ENCODE measurements at regions not wholly inside any gene's neighbourhood (a gene's known extent, or its start where the extent isn't known, plus 50 kb on each side); places are given as distances from the start of the nearest gene placed in this dataset.

GRCh38 chr7:131015657-131015958 lies 281.6 kb upstream of the KLF14 start:
- Histone ChIP-seq H3K9me3 (no peaks in the 10 kb centered on the region), H3K36me3 (no peaks in the 10 kb centered on the region), H3K27me3 (no peaks in the 10 kb centered on the region), H3K4me1 (peaks cover 84 to 100% (median 99%) of the 10 kb centered on the region in 4 donors), H3K4me3 (no peak overlapping the region), H3K27ac (replicated peaks in 1 of 4) (peak overlapping the region in 3 of 4 donors; percentile 1 to 33 (median 12))
- TF ChIP-seq, protein P1, sequence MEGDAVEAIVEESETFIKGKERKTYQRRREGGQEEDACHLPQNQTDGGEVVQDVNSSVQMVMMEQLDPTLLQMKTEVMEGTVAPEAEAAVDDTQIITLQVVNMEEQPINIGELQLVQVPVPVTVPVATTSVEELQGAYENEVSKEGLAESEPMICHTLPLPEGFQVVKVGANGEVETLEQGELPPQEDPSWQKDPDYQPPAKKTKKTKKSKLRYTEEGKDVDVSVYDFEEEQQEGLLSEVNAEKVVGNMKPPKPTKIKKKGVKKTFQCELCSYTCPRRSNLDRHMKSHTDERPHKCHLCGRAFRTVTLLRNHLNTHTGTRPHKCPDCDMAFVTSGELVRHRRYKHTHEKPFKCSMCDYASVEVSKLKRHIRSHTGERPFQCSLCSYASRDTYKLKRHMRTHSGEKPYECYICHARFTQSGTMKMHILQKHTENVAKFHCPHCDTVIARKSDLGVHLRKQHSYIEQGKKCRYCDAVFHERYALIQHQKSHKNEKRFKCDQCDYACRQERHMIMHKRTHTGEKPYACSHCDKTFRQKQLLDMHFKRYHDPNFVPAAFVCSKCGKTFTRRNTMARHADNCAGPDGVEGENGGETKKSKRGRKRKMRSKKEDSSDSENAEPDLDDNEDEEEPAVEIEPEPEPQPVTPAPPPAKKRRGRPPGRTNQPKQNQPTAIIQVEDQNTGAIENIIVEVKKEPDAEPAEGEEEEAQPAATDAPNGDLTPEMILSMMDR (IDR thresholded peaks at IDR 0.05), result no peak
- TF ChIP-seq POLR2AphosphoS5 (IDR thresholded peaks at IDR 0.05) (no peak), EP300 (IDR thresholded peaks at IDR 0.05) (no peak), POLR2A (IDR thresholded peaks at IDR 0.05; ENCODE audit: low read depth) (no peak)
- WGBS, result 70% methylated on average over 3 of the region's 3 CpGs
- no peak for DNase-seq (ENCODE audit: extremely low spot score)
- intact Hi-C loops (cut with DNase I), result no loop called here

- intact Hi-C loops (cut with DNase I), result no loop called here
- H3K4me1 ChIP-seq, result peaks cover 84 to 100% (median 99%) of the 10 kb centered on the region in 4 donors
- peak overlapping the region in 2 of 4 donors; percentile 30 to 32 for H3K27ac ChIP-seq (replicated peaks in 1 of 4)
- no peaks in the 10 kb centered on the region for H3K27me3 ChIP-seq
- no peaks in the 10 kb centered on the region for H3K9me3 ChIP-seq
- TF ChIP-seq EP300 (IDR thresholded peaks at IDR 0.05) (no peak), POLR2AphosphoS5 (IDR thresholded peaks at IDR 0.05) (no peak), POLR2A (IDR thresholded peaks at IDR 0.05; ENCODE audit: low read depth) (no peak)
- TF ChIP-seq, protein P1 (IDR thresholded peaks at IDR 0.05), result no peak
- no peak for DNase-seq (ENCODE audit: extremely low spot score)
- 100% methylated on average over 1 of the region's 1 CpG for WGBS
- H3K4me3 ChIP-seq, result no peak overlapping the region
- H3K36me3 ChIP-seq, result peaks cover 0 to 3% (median under 1%) of the 10 kb centered on the region in 4 donors
Observed at GRCh38 chr7:131016230-131016629, 282.2 kb upstream of the KLF14 start.

DNA sequence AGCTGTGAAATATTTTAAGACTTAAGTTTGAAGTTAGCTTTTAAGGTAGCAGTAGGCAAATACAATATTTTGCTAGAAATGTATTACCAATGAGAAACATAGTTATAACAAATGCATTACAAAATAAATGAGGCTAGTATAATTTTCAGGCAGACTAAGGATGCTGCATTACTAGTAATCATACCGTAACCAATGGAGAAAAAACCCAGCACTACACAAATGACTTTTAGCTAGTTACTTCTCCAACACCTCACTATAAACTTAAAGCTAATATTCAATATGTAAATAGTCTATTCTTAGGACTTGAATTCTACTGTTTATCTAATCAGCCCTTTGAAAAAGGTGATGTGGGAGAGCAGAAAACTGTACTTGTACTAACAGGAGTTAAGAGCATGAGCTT lies 285.3 kb upstream of the KLF14 start:
- Histone ChIP-seq H3K9me3 (no peaks in the 10 kb centered on the region), H3K4me1 (peaks cover 64 to 94% (median 87%) of the 10 kb centered on the region in 4 donors), H3K36me3 (peaks cover 0 to 19% (median 10%) of the 10 kb centered on the region in 4 donors), H3K27ac (replicated peaks in 1 of 4) (no peak overlapping the region), H3K27me3 (no peaks in the 10 kb centered on the region), H3K4me3 (no peak overlapping the region)
- 77% methylated on average over 1 of the region's 1 CpG for WGBS
- no peak for DNase-seq (ENCODE audit: extremely low spot score)
- TF ChIP-seq EP300 (IDR thresholded peaks at IDR 0.05) (no peak), POLR2A (IDR thresholded peaks at IDR 0.05; ENCODE audit: low read depth) (no peak), POLR2AphosphoS5 (IDR thresholded peaks at IDR 0.05) (no peak)
- TF ChIP-seq, protein P1 (IDR thresholded peaks at IDR 0.05), result no peak
- intact Hi-C loops (cut with DNase I), result no loop called here

DNA sequence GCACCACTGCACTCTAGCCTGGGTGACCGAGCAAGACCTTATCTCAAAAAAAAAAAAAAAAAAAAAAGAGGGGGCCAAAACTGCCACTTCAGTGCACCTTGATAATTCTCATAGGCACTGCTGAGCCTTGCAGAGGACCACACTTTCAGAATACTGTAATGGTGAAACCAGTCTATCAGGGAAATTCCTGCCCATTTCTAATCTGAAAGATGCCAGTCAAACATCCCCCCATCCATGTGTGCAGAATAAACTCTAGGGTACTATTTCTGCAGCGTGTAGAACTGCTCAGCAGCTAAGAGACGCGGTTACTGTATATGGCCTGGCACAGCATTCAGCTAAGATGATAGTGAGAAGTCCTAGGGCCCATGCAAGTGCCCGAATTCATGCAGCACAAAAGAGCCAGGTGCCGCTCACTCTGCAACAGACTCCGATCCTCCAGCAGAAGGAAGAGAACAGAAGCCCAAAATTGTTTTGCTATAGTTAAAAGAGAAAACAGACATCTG lies 286.8 kb upstream of the KLF14 start:
- Histone ChIP-seq H3K27me3 (no peaks in the 10 kb centered on the region), H3K4me1 (peaks cover 54 to 89% (median 79%) of the 10 kb centered on the region in 4 donors), H3K4me3 (no peak overlapping the region), H3K27ac (replicated peaks in 1 of 4) (no peak overlapping the region), H3K9me3 (no peaks in the 10 kb centered on the region), H3K36me3 (peaks cover 0 to 21% (median 10%) of the 10 kb centered on the region in 4 donors)
- no peak for DNase-seq (ENCODE audit: extremely low spot score)
- 74% methylated on average over 7 of the region's 7 CpGs for WGBS
- no peak for TF ChIP-seq POLR2A (IDR thresholded peaks at IDR 0.05; ENCODE audit: low read depth)
- TF ChIP-seq POLR2AphosphoS5 (IDR thresholded peaks at IDR 0.05), result no peak
- TF ChIP-seq, protein P1 (IDR thresholded peaks at IDR 0.05), result no peak
- TF ChIP-seq EP300 (IDR thresholded peaks at IDR 0.05), result no peak
- intact Hi-C loops (cut with DNase I), result no loop called here

- no peak for DNase-seq (ENCODE audit: extremely low spot score)
- no peaks in the 10 kb centered on the region for H3K9me3 ChIP-seq
- no peak overlapping the region for H3K27ac ChIP-seq (replicated peaks in 1 of 4)
- intact Hi-C loops (cut with DNase I), result no loop called here
- WGBS, result 85% methylated on average over 5 of the region's 5 CpGs
- peaks cover 0 to 21% (median 10%) of the 10 kb centered on the region in 4 donors for H3K36me3 ChIP-seq
- peaks cover 54 to 89% (median 79%) of the 10 kb centered on the region in 4 donors for H3K4me1 ChIP-seq
- no peak overlapping the region for H3K4me3 ChIP-seq
- TF ChIP-seq POLR2A (IDR thresholded peaks at IDR 0.05; ENCODE audit: low read depth) (no peak), EP300 (IDR thresholded peaks at IDR 0.05) (no peak), POLR2AphosphoS5 (IDR thresholded peaks at IDR 0.05) (no peak)
- TF ChIP-seq, protein P1 (IDR thresholded peaks at IDR 0.05), result no peak
- H3K27me3 ChIP-seq, result no peaks in the 10 kb centered on the region
Observed at GRCh38 chr7:131021460-131021859, 287.5 kb upstream of the KLF14 start.

Measured in esophagus muscularis mucosa (tissue), 4 donors.